Neural cell (in vitro differentiated cells): ENCODE measurements at regions not wholly inside any gene's neighbourhood (a gene's known extent, or its start where the extent isn't known, plus 50 kb on each side); places are given as distances from the start of the nearest gene placed in this dataset.

Source experiments
- H2AFZ ChIP-seq: fragments of 200-600, 300-800 bp; sonication (generic), shearing (Covaris generic); 2 replicates; pipeline ENCODE4 v1.6.0; 2014; ENCODE audit warnings: low read depth, mild to moderate bottlenecking, antibody characterized with exemption, low read length, moderate library complexity
- H3F3A ChIP-seq: fragments of 200-600 bp; shearing (Covaris generic); 2 replicates; pipeline ENCODE4 v1.6.1; 2016; ENCODE audit warnings: mild to moderate bottlenecking, moderate library complexity, mixed read lengths, antibody characterized with exemption, low read length; ENCODE audit not compliant: insufficient read depth, poor library complexity, severe bottlenecking
- H3K27ac ChIP-seq: fragments of 200-600, 300-800 bp; sonication (generic), shearing (Covaris generic); 2 replicates; pipeline ENCODE4 v1.5.1; 2014; ENCODE audit warnings: mild to moderate bottlenecking, low read length, moderate library complexity
- H3K27me3 ChIP-seq: fragments of 300-800, 200-600 bp; sonication (generic), shearing (Covaris generic); 2 replicates; pipeline ENCODE4 v1.6.0; 2014; ENCODE audit warnings: mild to moderate bottlenecking, low read depth, low read length, moderate library complexity; ENCODE audit not compliant: insufficient read depth
- H3K36me3 ChIP-seq: fragments of 300-800, 200-600 bp; sonication (generic), shearing (Covaris generic); 2 replicates; pipeline ENCODE4 v1.5.1; 2014; ENCODE audit warnings: mild to moderate bottlenecking, antibody characterized with exemption, low read length, moderate library complexity; ENCODE audit not compliant: insufficient read depth
- H3K4me2 ChIP-seq: fragments of 300-800, 200-600 bp; sonication (generic), shearing (Covaris generic); 2 replicates; pipeline ENCODE4 v1.6.0; 2014; ENCODE audit warnings: mild to moderate bottlenecking, low read length
- H3K4me3 ChIP-seq: fragments of 300-800, 200-600 bp; sonication (generic), shearing (Covaris generic); 2 replicates; pipeline ENCODE4 v1.5.1; 2014; ENCODE audit warnings: mild to moderate bottlenecking, low read length, moderate library complexity
- H3K79me2 ChIP-seq: fragments of 200-600 bp; shearing (Covaris generic); replicated peaks from 2 replicates; pipeline ENCODE4 v1.6.0; 2014; ENCODE audit warnings: mild to moderate bottlenecking, low read length, moderate library complexity; ENCODE audit not compliant: insufficient read depth
- H3K9ac ChIP-seq: fragments of 300-800, 200-600 bp; sonication (generic), shearing (Covaris generic); 2 replicates; pipeline ENCODE4 v1.6.1; 2016; ENCODE audit warnings: mild to moderate bottlenecking, low read length, mixed read lengths
- H3K9me2 ChIP-seq: fragments of 200-600 bp; shearing (Covaris generic); 2 replicates; pipeline ENCODE4 v1.6.1; 2016; ENCODE audit warnings: mild to moderate bottlenecking, low read length, mixed read lengths; ENCODE audit not compliant: insufficient read depth
- H3K9me3 ChIP-seq: fragments of 200-600, 300-800 bp; sonication (generic), shearing (Covaris generic); 2 replicates; pipeline ENCODE4 v1.6.1; 2016; ENCODE audit warnings: mild to moderate bottlenecking, mixed run types, low read length, moderate library complexity, mixed read lengths
- H4K20me1 ChIP-seq: fragments of 200-600 bp; shearing (Covaris generic); 2 replicates; pipeline ENCODE4 v1.6.1; 2016; ENCODE audit warnings: mild to moderate bottlenecking, mixed run types; ENCODE audit not compliant: insufficient read depth
- EP300 ChIP-seq: fragments of 450-650 bp; conservative IDR thresholded peaks from 2 replicates; pipeline ENCODE4 v1.6.1; 2014; ENCODE audit warnings: antibody characterized with exemption, mild to moderate bottlenecking, moderate library complexity; ENCODE audit not compliant: poor library complexity, severe bottlenecking
- EZH2 ChIP-seq: fragments of 200-600, 300-800 bp; shearing (Covaris generic), sonication (generic); IDR thresholded peaks from 2 replicates; pipeline ENCODE4 v1.6.1; 2014; ENCODE audit warnings: antibody characterized with exemption, low read length, borderline replicate concordance, mild to moderate bottlenecking; ENCODE audit not compliant: insufficient read depth, poor library complexity, severe bottlenecking
- MXI1 ChIP-seq: fragments of 450-650 bp; conservative IDR thresholded peaks from 2 replicates; pipeline ENCODE4 v1.6.1; 2014; ENCODE audit warnings: antibody characterized with exemption, mild to moderate bottlenecking; ENCODE audit not compliant: poor library complexity, severe bottlenecking
- POLR2AphosphoS5 ChIP-seq: IDR thresholded peaks from 2 replicates; pipeline ENCODE4 v1.6.1; 2012
- RAD21 ChIP-seq: fragments of 450-650 bp; conservative IDR thresholded peaks from 2 replicates; pipeline ENCODE4 v1.6.1; 2014; ENCODE audit warnings: antibody characterized with exemption, mild to moderate bottlenecking, moderate library complexity
- SMC3 ChIP-seq: fragments of 450-650 bp; conservative IDR thresholded peaks from 2 replicates; pipeline ENCODE4 v1.6.1; 2014; ENCODE audit warnings: antibody characterized with exemption, mild to moderate bottlenecking, moderate library complexity; ENCODE audit not compliant: poor library complexity
- TAF1 ChIP-seq: IDR thresholded peaks from 2 replicates; pipeline ENCODE4 v1.6.1; 2012; ENCODE audit warnings: low read depth
- TF ChIP-seq, protein P1 (sequence below): IDR thresholded peaks from 2 replicates; pipeline ENCODE4 v1.6.1; 2012; ENCODE audit warnings: borderline replicate concordance
- TF ChIP-seq, protein P2 (sequence below): fragments of 450-650 bp; IDR thresholded peaks from 2 replicates; pipeline ENCODE4 v1.5.1; 2014; ENCODE audit warnings: antibody characterized with exemption, mild to moderate bottlenecking, moderate library complexity; ENCODE audit not compliant: poor library complexity, severe bottlenecking

- Histone ChIP-seq H3K9me2 (no peaks in the 10 kb centered on the region), H3K9ac (no peak overlapping the region), H3K4me2 (no peak overlapping the region), H3F3A (no peaks in the 10 kb centered on the region), H3K9me3 (no peaks in the 10 kb centered on the region), H3K27ac (no peak overlapping the region), H2AFZ (no peak overlapping the region), H3K36me3 (no peaks in the 10 kb centered on the region), H4K20me1 (no peaks in the 10 kb centered on the region), H3K4me3 (no peak overlapping the region), H3K79me2 (no peaks in the 10 kb centered on the region), H3K27me3 (no peaks in the 10 kb centered on the region)
- TF ChIP-seq RAD21 (no peak), TAF1 (no peak), SMC3 (no peak), EZH2 (no peak), EP300 (no peak), POLR2AphosphoS5 (no peak), MXI1 (no peak)
- TF ChIP-seq, protein P1, sequence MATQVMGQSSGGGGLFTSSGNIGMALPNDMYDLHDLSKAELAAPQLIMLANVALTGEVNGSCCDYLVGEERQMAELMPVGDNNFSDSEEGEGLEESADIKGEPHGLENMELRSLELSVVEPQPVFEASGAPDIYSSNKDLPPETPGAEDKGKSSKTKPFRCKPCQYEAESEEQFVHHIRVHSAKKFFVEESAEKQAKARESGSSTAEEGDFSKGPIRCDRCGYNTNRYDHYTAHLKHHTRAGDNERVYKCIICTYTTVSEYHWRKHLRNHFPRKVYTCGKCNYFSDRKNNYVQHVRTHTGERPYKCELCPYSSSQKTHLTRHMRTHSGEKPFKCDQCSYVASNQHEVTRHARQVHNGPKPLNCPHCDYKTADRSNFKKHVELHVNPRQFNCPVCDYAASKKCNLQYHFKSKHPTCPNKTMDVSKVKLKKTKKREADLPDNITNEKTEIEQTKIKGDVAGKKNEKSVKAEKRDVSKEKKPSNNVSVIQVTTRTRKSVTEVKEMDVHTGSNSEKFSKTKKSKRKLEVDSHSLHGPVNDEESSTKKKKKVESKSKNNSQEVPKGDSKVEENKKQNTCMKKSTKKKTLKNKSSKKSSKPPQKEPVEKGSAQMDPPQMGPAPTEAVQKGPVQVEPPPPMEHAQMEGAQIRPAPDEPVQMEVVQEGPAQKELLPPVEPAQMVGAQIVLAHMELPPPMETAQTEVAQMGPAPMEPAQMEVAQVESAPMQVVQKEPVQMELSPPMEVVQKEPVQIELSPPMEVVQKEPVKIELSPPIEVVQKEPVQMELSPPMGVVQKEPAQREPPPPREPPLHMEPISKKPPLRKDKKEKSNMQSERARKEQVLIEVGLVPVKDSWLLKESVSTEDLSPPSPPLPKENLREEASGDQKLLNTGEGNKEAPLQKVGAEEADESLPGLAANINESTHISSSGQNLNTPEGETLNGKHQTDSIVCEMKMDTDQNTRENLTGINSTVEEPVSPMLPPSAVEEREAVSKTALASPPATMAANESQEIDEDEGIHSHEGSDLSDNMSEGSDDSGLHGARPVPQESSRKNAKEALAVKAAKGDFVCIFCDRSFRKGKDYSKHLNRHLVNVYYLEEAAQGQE, result no peak
- TF ChIP-seq, protein P2, sequence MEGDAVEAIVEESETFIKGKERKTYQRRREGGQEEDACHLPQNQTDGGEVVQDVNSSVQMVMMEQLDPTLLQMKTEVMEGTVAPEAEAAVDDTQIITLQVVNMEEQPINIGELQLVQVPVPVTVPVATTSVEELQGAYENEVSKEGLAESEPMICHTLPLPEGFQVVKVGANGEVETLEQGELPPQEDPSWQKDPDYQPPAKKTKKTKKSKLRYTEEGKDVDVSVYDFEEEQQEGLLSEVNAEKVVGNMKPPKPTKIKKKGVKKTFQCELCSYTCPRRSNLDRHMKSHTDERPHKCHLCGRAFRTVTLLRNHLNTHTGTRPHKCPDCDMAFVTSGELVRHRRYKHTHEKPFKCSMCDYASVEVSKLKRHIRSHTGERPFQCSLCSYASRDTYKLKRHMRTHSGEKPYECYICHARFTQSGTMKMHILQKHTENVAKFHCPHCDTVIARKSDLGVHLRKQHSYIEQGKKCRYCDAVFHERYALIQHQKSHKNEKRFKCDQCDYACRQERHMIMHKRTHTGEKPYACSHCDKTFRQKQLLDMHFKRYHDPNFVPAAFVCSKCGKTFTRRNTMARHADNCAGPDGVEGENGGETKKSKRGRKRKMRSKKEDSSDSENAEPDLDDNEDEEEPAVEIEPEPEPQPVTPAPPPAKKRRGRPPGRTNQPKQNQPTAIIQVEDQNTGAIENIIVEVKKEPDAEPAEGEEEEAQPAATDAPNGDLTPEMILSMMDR, result no peak
Measured at GRCh38 chr1:186615332-186615731, 64.9 kb downstream of the PTGS2 start.

DNA sequence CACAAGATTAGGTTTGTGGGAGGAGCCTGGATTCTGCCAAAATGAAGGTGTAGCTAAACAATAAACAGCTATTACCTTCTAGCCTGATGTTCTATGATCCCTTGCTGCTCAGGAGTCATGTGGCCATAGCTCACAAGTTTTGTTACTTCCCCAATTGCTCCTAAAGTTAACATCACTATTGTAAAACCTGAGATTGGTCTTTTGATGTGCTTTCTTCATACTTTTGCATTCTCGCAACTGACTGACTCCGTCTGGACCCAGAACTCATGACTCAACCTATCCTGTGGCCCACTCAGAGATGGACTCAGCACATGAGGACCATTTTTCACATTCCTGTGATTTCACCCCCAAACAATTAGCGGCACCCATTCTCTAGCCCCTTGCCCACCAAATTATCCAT, 69.1 kb downstream of the PTGS2 start:
- Histone ChIP-seq H3K4me2 (no peak overlapping the region), H3K27ac (no peak overlapping the region), H4K20me1 (no peaks in the 10 kb centered on the region), H3K27me3 (no peaks in the 10 kb centered on the region), H3K9ac (no peak overlapping the region), H3K4me3 (no peak overlapping the region), H3K36me3 (no peaks in the 10 kb centered on the region), H3K9me3 (no peaks in the 10 kb centered on the region), H3K9me2 (no peaks in the 10 kb centered on the region), H2AFZ (no peak overlapping the region), H3F3A (no peaks in the 10 kb centered on the region), H3K79me2 (no peaks in the 10 kb centered on the region)
- TF ChIP-seq, protein P2, result no peak
